ENCODE measurements at regions not wholly inside any gene's neighbourhood (a gene's known extent, or its start where the extent isn't known, plus 50 kb on each side); places are given as distances from the start of the nearest gene placed in this dataset.

- no peak overlapping the region for H2AFZ ChIP-seq (ENCODE audit: low read length, unreplicated experiment)
- no peak overlapping the region for H3K27ac ChIP-seq (ENCODE audit: low read depth, low read length)
- H3K79me2 ChIP-seq (ENCODE audit: control insufficient read depth, insufficient read depth, low read length, unreplicated experiment), result no peaks in the 10 kb centered on the region
- no peaks in the 10 kb centered on the region for H3K36me3 ChIP-seq (ENCODE audit: insufficient read depth, low read length)
- H3K4me1 ChIP-seq (ENCODE audit: control insufficient read depth, insufficient read depth, low read length, unreplicated experiment), result peaks cover 12% of the 10 kb centered on the region
- no peak overlapping the region for H3K4me3 ChIP-seq (ENCODE audit: low read depth, low read length)
- peaks cover 77% of the 10 kb centered on the region for H3K27me3 ChIP-seq (ENCODE audit: insufficient read depth, low read length)
Observed at GRCh38 chr17:45702666-45703266, 81.4 kb upstream of the CRHR1 start.

GRCh38 chr17:45703348-45703747, 80.8 kb upstream of the CRHR1 start:
- Histone ChIP-seq H3K4me1 (ENCODE audit: control insufficient read depth, insufficient read depth, low read length, unreplicated experiment) (peaks cover 12% of the 10 kb centered on the region), H3K36me3 (ENCODE audit: insufficient read depth, low read length) (no peaks in the 10 kb centered on the region), H3K27me3 (ENCODE audit: insufficient read depth, low read length) (peaks cover 77% of the 10 kb centered on the region), H3K79me2 (ENCODE audit: control insufficient read depth, insufficient read depth, low read length, unreplicated experiment) (no peaks in the 10 kb centered on the region), H2AFZ (ENCODE audit: low read length, unreplicated experiment) (no peak overlapping the region), H3K27ac (ENCODE audit: low read depth, low read length) (no peak overlapping the region), H3K4me3 (ENCODE audit: low read depth, low read length) (no peak overlapping the region)

GRCh38 chr17:45703806-45704205, 80.3 kb upstream of the CRHR1 start:
- Histone ChIP-seq H3K4me1 (ENCODE audit: control insufficient read depth, insufficient read depth, low read length, unreplicated experiment) (peaks cover 12% of the 10 kb centered on the region), H3K4me3 (ENCODE audit: low read depth, low read length) (no peak overlapping the region), H2AFZ (ENCODE audit: low read length, unreplicated experiment) (no peak overlapping the region), H3K79me2 (ENCODE audit: control insufficient read depth, insufficient read depth, low read length, unreplicated experiment) (no peaks in the 10 kb centered on the region), H3K27ac (ENCODE audit: low read depth, low read length) (no peak overlapping the region), H3K36me3 (ENCODE audit: insufficient read depth, low read length) (no peaks in the 10 kb centered on the region), H3K27me3 (ENCODE audit: insufficient read depth, low read length) (peaks cover 79% of the 10 kb centered on the region)

GRCh38 chr17:45704251-45704650, 79.9 kb upstream of the CRHR1 start:
- Histone ChIP-seq H3K36me3 (ENCODE audit: insufficient read depth, low read length) (no peaks in the 10 kb centered on the region), H2AFZ (ENCODE audit: low read length, unreplicated experiment) (no peak overlapping the region), H3K79me2 (ENCODE audit: control insufficient read depth, insufficient read depth, low read length, unreplicated experiment) (no peaks in the 10 kb centered on the region), H3K27ac (ENCODE audit: low read depth, low read length) (no peak overlapping the region), H3K4me3 (ENCODE audit: low read depth, low read length) (no peak overlapping the region), H3K4me1 (ENCODE audit: control insufficient read depth, insufficient read depth, low read length, unreplicated experiment) (peaks cover 12% of the 10 kb centered on the region), H3K27me3 (ENCODE audit: insufficient read depth, low read length) (peaks cover 82% of the 10 kb centered on the region)

- Histone ChIP-seq H3K79me2 (ENCODE audit: control insufficient read depth, insufficient read depth, low read length, unreplicated experiment) (no peaks in the 10 kb centered on the region), H3K27ac (ENCODE audit: low read depth, low read length) (no peak overlapping the region), H3K27me3 (ENCODE audit: insufficient read depth, low read length) (peaks cover 82% of the 10 kb centered on the region), H2AFZ (ENCODE audit: low read length, unreplicated experiment) (no peak overlapping the region), H3K36me3 (ENCODE audit: insufficient read depth, low read length) (no peaks in the 10 kb centered on the region), H3K4me1 (ENCODE audit: control insufficient read depth, insufficient read depth, low read length, unreplicated experiment) (peaks cover 12% of the 10 kb centered on the region), H3K4me3 (ENCODE audit: low read depth, low read length) (no peak overlapping the region)
Observed at GRCh38 chr17:45705123-45706009, 78.8 kb upstream of the CRHR1 start.

GRCh38 chr17:45706033-45706432, 78.1 kb upstream of the CRHR1 start:
- Histone ChIP-seq H3K79me2 (ENCODE audit: control insufficient read depth, insufficient read depth, low read length, unreplicated experiment) (no peaks in the 10 kb centered on the region), H3K36me3 (ENCODE audit: insufficient read depth, low read length) (no peaks in the 10 kb centered on the region), H3K4me1 (ENCODE audit: control insufficient read depth, insufficient read depth, low read length, unreplicated experiment) (peaks cover 12% of the 10 kb centered on the region), H3K27ac (ENCODE audit: low read depth, low read length) (no peak overlapping the region), H3K27me3 (ENCODE audit: insufficient read depth, low read length) (peaks cover 82% of the 10 kb centered on the region), H3K4me3 (ENCODE audit: low read depth, low read length) (no peak overlapping the region), H2AFZ (ENCODE audit: low read length, unreplicated experiment) (no peak overlapping the region)

GRCh38 chr17:45708707-45709290, 75.3 kb upstream of the CRHR1 start:
- no peak overlapping the region for H3K4me3 ChIP-seq (ENCODE audit: low read depth, low read length)
- H3K36me3 ChIP-seq (ENCODE audit: insufficient read depth, low read length), result no peaks in the 10 kb centered on the region
- no peaks in the 10 kb centered on the region for H3K79me2 ChIP-seq (ENCODE audit: control insufficient read depth, insufficient read depth, low read length, unreplicated experiment)
- no peak overlapping the region for H3K27ac ChIP-seq (ENCODE audit: low read depth, low read length)
- H2AFZ ChIP-seq (ENCODE audit: low read length, unreplicated experiment), result no peak overlapping the region
- H3K4me1 ChIP-seq (ENCODE audit: control insufficient read depth, insufficient read depth, low read length, unreplicated experiment), result peaks cover 12% of the 10 kb centered on the region
- peaks cover 90% of the 10 kb centered on the region for H3K27me3 ChIP-seq (ENCODE audit: insufficient read depth, low read length)

GRCh38 chr17:45709728-45710288, 74.3 kb upstream of the CRHR1 start:
- no peaks in the 10 kb centered on the region for H3K79me2 ChIP-seq (ENCODE audit: control insufficient read depth, insufficient read depth, low read length, unreplicated experiment)
- no peaks in the 10 kb centered on the region for H3K36me3 ChIP-seq (ENCODE audit: insufficient read depth, low read length)
- H3K4me3 ChIP-seq (ENCODE audit: low read depth, low read length), result no peak overlapping the region
- peaks cover 11% of the 10 kb centered on the region for H3K4me1 ChIP-seq (ENCODE audit: control insufficient read depth, insufficient read depth, low read length, unreplicated experiment)
- no peak overlapping the region for H3K27ac ChIP-seq (ENCODE audit: low read depth, low read length)
- peaks cover 90% of the 10 kb centered on the region for H3K27me3 ChIP-seq (ENCODE audit: insufficient read depth, low read length)
- no peak overlapping the region for H2AFZ ChIP-seq (ENCODE audit: low read length, unreplicated experiment)

- Histone ChIP-seq H3K4me3 (ENCODE audit: low read depth, low read length) (no peak overlapping the region), H3K4me1 (ENCODE audit: control insufficient read depth, insufficient read depth, low read length, unreplicated experiment) (no peaks in the 10 kb centered on the region), H3K79me2 (ENCODE audit: control insufficient read depth, insufficient read depth, low read length, unreplicated experiment) (no peaks in the 10 kb centered on the region), H3K27me3 (ENCODE audit: insufficient read depth, low read length) (peaks cover 89% of the 10 kb centered on the region), H2AFZ (ENCODE audit: low read length, unreplicated experiment) (no peak overlapping the region), H3K27ac (ENCODE audit: low read depth, low read length) (no peak overlapping the region), H3K36me3 (ENCODE audit: insufficient read depth, low read length) (no peaks in the 10 kb centered on the region)
Observed at GRCh38 chr17:45715787-45716186, 68.3 kb upstream of the CRHR1 start.

GRCh38 chr17:45718791-45719190, 65.3 kb upstream of the CRHR1 start:
- Histone ChIP-seq H3K27me3 (ENCODE audit: insufficient read depth, low read length) (peaks cover 88% of the 10 kb centered on the region), H3K36me3 (ENCODE audit: insufficient read depth, low read length) (no peaks in the 10 kb centered on the region), H3K27ac (ENCODE audit: low read depth, low read length) (no peak overlapping the region), H3K4me3 (ENCODE audit: low read depth, low read length) (no peak overlapping the region), H3K4me1 (ENCODE audit: control insufficient read depth, insufficient read depth, low read length, unreplicated experiment) (no peaks in the 10 kb centered on the region), H3K79me2 (ENCODE audit: control insufficient read depth, insufficient read depth, low read length, unreplicated experiment) (no peaks in the 10 kb centered on the region), H2AFZ (ENCODE audit: low read length, unreplicated experiment) (no peak overlapping the region)

Measured in ACC112 (cell line).